ENCODE measurements at regions not wholly inside any gene's neighbourhood (a gene's known extent, or its start where the extent isn't known, plus 50 kb on each side); places are given as distances from the start of the nearest gene placed in this dataset.

GRCh38 chr14:76274324-76274723 lies 101.6 kb upstream of the ESRRB start:
- TF ChIP-seq CTCF (conservative IDR thresholded peaks at IDR 0.05) (no peak), EZH2 (IDR thresholded peaks at IDR 0.05; ENCODE audit: low read depth) (no peak)

Data from PC-9 (cell line).